ENCODE measurements at regions not wholly inside any gene's neighbourhood (a gene's known extent, or its start where the extent isn't known, plus 50 kb on each side); places are given as distances from the start of the nearest gene placed in this dataset.

GRCh38 chr12:28893365-28893764 is 255.7 kb upstream of the FAR2 start:
- POLR2A ChIA-PET = no interaction called here
- H3K36me3 ChIP-seq (ENCODE audit: control insufficient read depth in 2 of 2, insufficient read depth in 1 of 2, low read length in 2 of 2) = no peaks in the 10 kb centered on the region
- H3K9me3 ChIP-seq (ENCODE audit: control insufficient read depth, insufficient read depth, low read depth, low read length) = no peaks in the 10 kb centered on the region
- H3K4me1 ChIP-seq (ENCODE audit: control insufficient read depth, insufficient read depth, low read length) = no peaks in the 10 kb centered on the region
- H3K4me3 ChIP-seq (ENCODE audit: low read depth, low read length) = no peak overlapping the region
- CTCF ChIA-PET = no interaction called here
- TF ChIP-seq ZNF223 (tag by site-specific recombination; IDR thresholded peaks at IDR 0.05) (no peak), KLF17 (tag by site-specific recombination; IDR thresholded peaks at IDR 0.05) (no peak), ZNF19 (tag by site-specific recombination; IDR thresholded peaks at IDR 0.05; ENCODE audit: low read depth) (no peak), ZNF785 (tag by site-specific recombination; IDR thresholded peaks at IDR 0.05) (no peak), YY1 (tag by site-specific recombination; IDR thresholded peaks at IDR 0.05) (no peak), HOXC10 (CRISPR knock-in tag; IDR thresholded peaks at IDR 0.05) (no peak)
- TF ChIP-seq, protein P1, sequence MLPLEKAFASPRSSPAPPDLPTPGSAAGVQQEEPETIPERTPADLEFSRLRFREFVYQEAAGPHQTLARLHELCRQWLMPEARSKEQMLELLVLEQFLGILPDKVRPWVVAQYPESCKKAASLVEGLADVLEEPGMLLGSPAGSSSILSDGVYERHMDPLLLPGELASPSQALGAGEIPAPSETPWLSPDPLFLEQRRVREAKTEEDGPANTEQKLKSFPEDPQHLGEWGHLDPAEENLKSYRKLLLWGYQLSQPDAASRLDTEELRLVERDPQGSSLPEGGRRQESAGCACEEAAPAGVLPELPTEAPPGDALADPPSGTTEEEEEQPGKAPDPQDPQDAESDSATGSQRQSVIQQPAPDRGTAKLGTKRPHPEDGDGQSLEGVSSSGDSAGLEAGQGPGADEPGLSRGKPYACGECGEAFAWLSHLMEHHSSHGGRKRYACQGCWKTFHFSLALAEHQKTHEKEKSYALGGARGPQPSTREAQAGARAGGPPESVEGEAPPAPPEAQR (tag by site-specific recombination; IDR thresholded peaks at IDR 0.05) = no peak
- H3K27ac ChIP-seq (ENCODE audit: extremely low read depth, low read depth, low read length) = no peak overlapping the region

- TF ChIP-seq REPIN1 (tag by site-specific recombination; IDR thresholded peaks at IDR 0.05; ENCODE audit: low read depth) = no peak
- no peak for TF ChIP-seq ZNF521 (tag by site-specific recombination; IDR thresholded peaks at IDR 0.05)
- no peak for TF ChIP-seq ZBTB7A (tag by site-specific recombination; IDR thresholded peaks at IDR 0.05; ENCODE audit: low read depth)
- no peak for TF ChIP-seq KLF10 (tag by site-specific recombination; IDR thresholded peaks at IDR 0.05)
- no peak for TF ChIP-seq ZNF311 (tag by site-specific recombination; IDR thresholded peaks at IDR 0.05; ENCODE audit: borderline replicate concordance)
- no peak for TF ChIP-seq ZNF624 (tag by site-specific recombination; IDR thresholded peaks at IDR 0.05)
- TF ChIP-seq ZNF391 (tag by site-specific recombination; IDR thresholded peaks at IDR 0.05; ENCODE audit: borderline replicate concordance, low read depth) = no peak
- TF ChIP-seq ZNF664 (tag by site-specific recombination; IDR thresholded peaks at IDR 0.05) = no peak
- TF ChIP-seq ZEB2 (tag by site-specific recombination; IDR thresholded peaks at IDR 0.05) = no peak
- no peak for TF ChIP-seq KLF7 (tag by site-specific recombination; IDR thresholded peaks at IDR 0.05; ENCODE audit: borderline replicate concordance)
- TF ChIP-seq ZNF560 (tag by site-specific recombination; IDR thresholded peaks at IDR 0.05; ENCODE audit: borderline replicate concordance) = no peak
- no peak for TF ChIP-seq WT1 (tag by site-specific recombination; IDR thresholded peaks at IDR 0.05)
- TF ChIP-seq ZNF366 (tag by site-specific recombination; conservative IDR thresholded peaks at IDR 0.05) = no peak
- TF ChIP-seq, protein P2, sequence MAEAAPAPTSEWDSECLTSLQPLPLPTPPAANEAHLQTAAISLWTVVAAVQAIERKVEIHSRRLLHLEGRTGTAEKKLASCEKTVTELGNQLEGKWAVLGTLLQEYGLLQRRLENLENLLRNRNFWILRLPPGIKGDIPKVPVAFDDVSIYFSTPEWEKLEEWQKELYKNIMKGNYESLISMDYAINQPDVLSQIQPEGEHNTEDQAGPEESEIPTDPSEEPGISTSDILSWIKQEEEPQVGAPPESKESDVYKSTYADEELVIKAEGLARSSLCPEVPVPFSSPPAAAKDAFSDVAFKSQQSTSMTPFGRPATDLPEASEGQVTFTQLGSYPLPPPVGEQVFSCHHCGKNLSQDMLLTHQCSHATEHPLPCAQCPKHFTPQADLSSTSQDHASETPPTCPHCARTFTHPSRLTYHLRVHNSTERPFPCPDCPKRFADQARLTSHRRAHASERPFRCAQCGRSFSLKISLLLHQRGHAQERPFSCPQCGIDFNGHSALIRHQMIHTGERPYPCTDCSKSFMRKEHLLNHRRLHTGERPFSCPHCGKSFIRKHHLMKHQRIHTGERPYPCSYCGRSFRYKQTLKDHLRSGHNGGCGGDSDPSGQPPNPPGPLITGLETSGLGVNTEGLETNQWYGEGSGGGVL (tag by site-specific recombination; IDR thresholded peaks at IDR 0.05) = no peak
- no peak for TF ChIP-seq PRDM1 (tag by site-specific recombination; IDR thresholded peaks at IDR 0.05)
- ChIA-PET POLR2A (no interaction called here), CTCF (no interaction called here)
- Histone ChIP-seq H3K36me3 (ENCODE audit: control insufficient read depth in 2 of 2, insufficient read depth in 1 of 2, low read length in 2 of 2) (no peaks in the 10 kb centered on the region), H3K4me3 (ENCODE audit: low read depth, low read length) (no peak overlapping the region), H3K27ac (ENCODE audit: extremely low read depth, low read depth, low read length) (no peak overlapping the region), H3K9me3 (ENCODE audit: control insufficient read depth, insufficient read depth, low read depth, low read length) (no peaks in the 10 kb centered on the region), H3K4me1 (ENCODE audit: control insufficient read depth, insufficient read depth, low read length) (no peaks in the 10 kb centered on the region)
Observed at GRCh38 chr12:28893856-28894255, 255.2 kb upstream of the FAR2 start.

Measured in HEK293 (cell line).